Tibial nerve (tissue), 3 donors: ENCODE measurements at regions not wholly inside any gene's neighbourhood (a gene's known extent, or its start where the extent isn't known, plus 50 kb on each side); places are given as distances from the start of the nearest gene placed in this dataset.

ENCODE experiments used
- POLR2A ChIP-seq, 2 donors: fragments of 450-650 bp; IDR thresholded peaks; one replicate each; pipeline ENCODE4 v1.6.1; 2017; ENCODE audit warnings: antibody characterized with exemption in 2 of 2, mild to moderate bottlenecking in 2 of 2, moderate library complexity in 2 of 2
- TF ChIP-seq, protein P1 (sequence below), 5 experiments: fragments of 200-600 bp in 3 of 5; fragments of 450-650 bp in 2 of 5; sonication (generic) in 3 of 5; IDR thresholded peaks; one replicate each; pipeline ENCODE4 v1.5.1; 2016 to 2019; ENCODE audit warnings: antibody characterized with exemption in 5 of 5, mild to moderate bottlenecking in 3 of 5, moderate library complexity in 2 of 5

DNA sequence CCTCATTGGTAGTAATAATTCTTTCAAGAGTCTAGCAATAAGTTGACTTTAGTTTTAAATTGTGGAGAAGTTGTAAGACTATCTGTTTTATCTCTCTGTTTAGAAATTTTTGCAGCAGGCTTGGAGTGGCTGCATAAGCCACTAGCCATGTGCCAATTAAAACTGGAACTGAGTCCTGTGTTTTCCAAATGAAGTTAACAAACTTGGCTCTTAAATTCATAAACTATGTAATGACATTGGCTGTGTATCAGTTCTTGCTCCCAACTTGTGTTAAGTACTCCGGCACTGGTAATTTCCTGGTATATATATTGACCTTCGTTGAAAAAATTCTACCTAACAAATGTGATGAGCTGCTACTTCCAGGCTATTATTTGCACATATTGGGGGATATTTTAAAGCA is 420.4 kb downstream of the GBA3 start:
- no peak for TF ChIP-seq POLR2A (IDR thresholded peaks at IDR 0.05)
- TF ChIP-seq, protein P1, sequence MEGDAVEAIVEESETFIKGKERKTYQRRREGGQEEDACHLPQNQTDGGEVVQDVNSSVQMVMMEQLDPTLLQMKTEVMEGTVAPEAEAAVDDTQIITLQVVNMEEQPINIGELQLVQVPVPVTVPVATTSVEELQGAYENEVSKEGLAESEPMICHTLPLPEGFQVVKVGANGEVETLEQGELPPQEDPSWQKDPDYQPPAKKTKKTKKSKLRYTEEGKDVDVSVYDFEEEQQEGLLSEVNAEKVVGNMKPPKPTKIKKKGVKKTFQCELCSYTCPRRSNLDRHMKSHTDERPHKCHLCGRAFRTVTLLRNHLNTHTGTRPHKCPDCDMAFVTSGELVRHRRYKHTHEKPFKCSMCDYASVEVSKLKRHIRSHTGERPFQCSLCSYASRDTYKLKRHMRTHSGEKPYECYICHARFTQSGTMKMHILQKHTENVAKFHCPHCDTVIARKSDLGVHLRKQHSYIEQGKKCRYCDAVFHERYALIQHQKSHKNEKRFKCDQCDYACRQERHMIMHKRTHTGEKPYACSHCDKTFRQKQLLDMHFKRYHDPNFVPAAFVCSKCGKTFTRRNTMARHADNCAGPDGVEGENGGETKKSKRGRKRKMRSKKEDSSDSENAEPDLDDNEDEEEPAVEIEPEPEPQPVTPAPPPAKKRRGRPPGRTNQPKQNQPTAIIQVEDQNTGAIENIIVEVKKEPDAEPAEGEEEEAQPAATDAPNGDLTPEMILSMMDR (IDR thresholded peaks at IDR 0.05), result no peak
